Endothelial cell (in vitro differentiated cells): ENCODE measurements at regions not wholly inside any gene's neighbourhood (a gene's known extent, or its start where the extent isn't known, plus 50 kb on each side); places are given as distances from the start of the nearest gene placed in this dataset.

Experiments used
- DNase-seq: peaks from one replicate; pipeline ENCODE4 v3.0.0; 2021; ENCODE audit warnings: low spot score
- H3K27ac Mint-ChIP-seq: one replicate; pipeline ENCODE4 v1.8.0; 2021; ENCODE audit warnings: mixed read lengths, inconsistent platforms; ENCODE audit not compliant: unreplicated experiment
- H3K27me3 Mint-ChIP-seq: one replicate; pipeline ENCODE4 v1.8.0; 2021; ENCODE audit warnings: mild to moderate bottlenecking, moderate library complexity, mixed read lengths, inconsistent platforms; ENCODE audit not compliant: unreplicated experiment
- H3K36me3 Mint-ChIP-seq: one replicate; pipeline ENCODE4 v1.8.0; 2021; ENCODE audit warnings: mild to moderate bottlenecking, low read depth, mixed read lengths, inconsistent platforms; ENCODE audit not compliant: unreplicated experiment
- H3K4me1 Mint-ChIP-seq: one replicate; pipeline ENCODE4 v1.8.0; 2021; ENCODE audit warnings: mild to moderate bottlenecking, mixed read lengths, inconsistent platforms; ENCODE audit not compliant: unreplicated experiment
- H3K4me3 Mint-ChIP-seq: one replicate; pipeline ENCODE4 v1.8.0; 2021; ENCODE audit warnings: mild to moderate bottlenecking, mixed read lengths, inconsistent platforms; ENCODE audit not compliant: unreplicated experiment
- H3K9me3 Mint-ChIP-seq: one replicate; pipeline ENCODE4 v1.8.0; 2021; ENCODE audit warnings: mixed read lengths, inconsistent platforms; ENCODE audit not compliant: unreplicated experiment
- TF ChIP-seq, protein P1 (sequence below): fragments of 200-600 bp; sonication (generic); IDR thresholded peaks from one replicate; pipeline ENCODE4 v1.5.0; 2021; ENCODE audit warnings: antibody characterized with exemption; ENCODE audit not compliant: unreplicated experiment

DNA sequence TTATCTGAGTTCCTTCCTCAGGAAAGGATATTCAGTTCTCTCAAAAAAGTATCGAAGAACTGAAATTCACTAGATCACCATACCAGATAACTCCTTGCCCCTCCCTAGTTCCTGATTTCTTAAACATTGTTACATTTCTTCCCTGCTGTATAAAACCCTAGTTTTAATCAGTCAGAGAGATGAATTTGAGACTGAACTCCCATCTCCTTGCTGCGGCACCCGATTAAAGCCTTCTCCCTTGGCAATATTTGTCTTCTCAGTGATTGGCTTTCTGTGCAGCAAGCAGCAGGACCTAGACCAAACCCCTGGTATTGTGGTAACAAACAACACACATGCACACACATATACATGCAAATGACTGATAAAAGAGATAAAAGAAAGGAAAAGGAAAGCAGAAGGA lies 1364.6 kb upstream of the GJE1 start:
- Mint-ChIP-seq H3K9me3 (peaks cover 12% of the 10 kb centered on the region), H3K27me3 (no peaks in the 10 kb centered on the region), H3K27ac (no peak overlapping the region), H3K4me1 (no peaks in the 10 kb centered on the region), H3K4me3 (no peak overlapping the region), H3K36me3 (peaks cover 11% of the 10 kb centered on the region)
- DNase-seq, result no peak
- TF ChIP-seq, protein P1, sequence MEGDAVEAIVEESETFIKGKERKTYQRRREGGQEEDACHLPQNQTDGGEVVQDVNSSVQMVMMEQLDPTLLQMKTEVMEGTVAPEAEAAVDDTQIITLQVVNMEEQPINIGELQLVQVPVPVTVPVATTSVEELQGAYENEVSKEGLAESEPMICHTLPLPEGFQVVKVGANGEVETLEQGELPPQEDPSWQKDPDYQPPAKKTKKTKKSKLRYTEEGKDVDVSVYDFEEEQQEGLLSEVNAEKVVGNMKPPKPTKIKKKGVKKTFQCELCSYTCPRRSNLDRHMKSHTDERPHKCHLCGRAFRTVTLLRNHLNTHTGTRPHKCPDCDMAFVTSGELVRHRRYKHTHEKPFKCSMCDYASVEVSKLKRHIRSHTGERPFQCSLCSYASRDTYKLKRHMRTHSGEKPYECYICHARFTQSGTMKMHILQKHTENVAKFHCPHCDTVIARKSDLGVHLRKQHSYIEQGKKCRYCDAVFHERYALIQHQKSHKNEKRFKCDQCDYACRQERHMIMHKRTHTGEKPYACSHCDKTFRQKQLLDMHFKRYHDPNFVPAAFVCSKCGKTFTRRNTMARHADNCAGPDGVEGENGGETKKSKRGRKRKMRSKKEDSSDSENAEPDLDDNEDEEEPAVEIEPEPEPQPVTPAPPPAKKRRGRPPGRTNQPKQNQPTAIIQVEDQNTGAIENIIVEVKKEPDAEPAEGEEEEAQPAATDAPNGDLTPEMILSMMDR, result no peak

DNA sequence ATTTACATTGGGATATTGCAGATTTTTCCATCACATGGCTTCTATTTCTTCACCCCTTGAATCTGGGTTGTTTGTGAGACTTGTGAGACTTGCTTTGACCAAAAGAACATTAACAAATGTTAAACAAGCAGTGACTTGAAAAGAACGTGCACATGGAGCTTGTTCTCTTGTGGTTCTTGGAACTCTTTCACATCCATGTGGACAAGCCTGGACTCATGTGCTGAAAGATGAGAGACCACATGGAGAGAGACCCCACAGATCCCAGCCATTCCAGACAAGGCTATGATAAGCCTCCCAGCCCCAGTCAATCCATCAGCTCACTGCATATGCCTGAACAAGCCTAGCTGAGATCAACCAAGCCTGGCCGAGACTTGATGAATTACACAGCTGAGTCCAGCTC lies 1365.7 kb upstream of the GJE1 start:
- H3K4me3 Mint-ChIP-seq, result no peak overlapping the region
- peaks cover 11% of the 10 kb centered on the region for H3K36me3 Mint-ChIP-seq
- H3K9me3 Mint-ChIP-seq, result peaks cover 11% of the 10 kb centered on the region
- TF ChIP-seq, protein P1, result no peak
- DNase-seq, result no peak
- no peaks in the 10 kb centered on the region for H3K27me3 Mint-ChIP-seq
- no peaks in the 10 kb centered on the region for H3K4me1 Mint-ChIP-seq
- no peak overlapping the region for H3K27ac Mint-ChIP-seq

DNA sequence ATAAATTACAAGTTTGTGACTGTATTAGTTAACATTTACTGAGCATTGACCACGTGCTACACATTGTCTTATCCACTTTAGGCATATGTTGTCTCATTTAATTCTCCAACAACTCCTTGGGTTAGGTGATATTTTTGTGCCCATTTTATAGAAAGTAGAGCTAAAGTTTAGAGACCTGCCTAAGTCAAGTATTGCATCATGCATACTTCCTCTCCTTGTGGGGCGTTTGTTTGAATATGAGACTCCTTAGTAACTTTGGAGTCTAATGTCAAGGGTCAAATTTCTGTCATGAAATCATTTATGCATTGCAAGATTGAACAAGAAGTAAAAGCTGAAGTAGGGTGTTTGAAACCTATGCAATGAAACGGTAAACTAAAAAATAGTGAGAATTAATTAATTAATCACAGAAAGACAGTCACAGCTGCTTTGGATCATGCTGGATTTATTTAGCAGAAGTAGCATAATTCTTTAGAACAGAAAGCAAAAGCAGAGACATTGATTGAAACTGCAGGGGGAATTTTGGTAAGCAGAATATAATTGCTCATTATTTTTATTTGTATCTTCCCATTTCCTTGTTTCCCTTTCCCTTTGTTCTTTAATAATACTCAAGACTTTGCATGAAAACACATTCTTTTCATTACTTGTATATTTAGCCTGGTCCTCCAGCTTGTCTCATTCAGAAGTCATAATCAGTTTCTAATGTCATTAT lies 1374.4 kb upstream of the GJE1 start:
- DNase-seq, result no peak
- Mint-ChIP-seq H3K27me3 (no peaks in the 10 kb centered on the region), H3K9me3 (no peaks in the 10 kb centered on the region), H3K4me1 (no peaks in the 10 kb centered on the region), H3K4me3 (no peak overlapping the region), H3K27ac (no peak overlapping the region), H3K36me3 (no peaks in the 10 kb centered on the region)
- TF ChIP-seq, protein P1, result no peak

DNA sequence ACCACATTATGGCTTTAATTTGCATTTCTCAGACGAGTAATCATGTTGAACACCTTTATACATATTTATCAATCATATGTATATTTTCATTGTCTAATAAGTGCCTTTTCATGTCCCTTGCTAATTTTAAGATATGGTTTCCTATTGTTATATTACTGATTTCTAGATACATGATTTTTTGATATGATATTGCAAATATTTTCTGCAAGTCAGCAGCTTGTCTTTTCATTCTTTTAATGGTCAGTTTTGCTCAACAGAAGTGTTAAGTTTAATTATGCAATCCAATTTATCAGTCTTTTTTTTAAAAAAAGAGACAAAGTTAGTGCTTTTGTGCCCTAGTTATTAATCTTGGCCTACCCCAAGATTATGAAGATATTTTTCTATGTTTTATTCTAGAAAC lies 1377.8 kb upstream of the CITED2 start:
- no peaks in the 10 kb centered on the region for H3K9me3 Mint-ChIP-seq
- H3K4me1 Mint-ChIP-seq, result no peaks in the 10 kb centered on the region
- H3K27me3 Mint-ChIP-seq, result peaks cover 2% of the 10 kb centered on the region
- TF ChIP-seq, protein P1, result no peak
- no peak for DNase-seq
- no peak overlapping the region for H3K4me3 Mint-ChIP-seq
- H3K36me3 Mint-ChIP-seq, result no peaks in the 10 kb centered on the region
- H3K27ac Mint-ChIP-seq, result no peak overlapping the region

DNA sequence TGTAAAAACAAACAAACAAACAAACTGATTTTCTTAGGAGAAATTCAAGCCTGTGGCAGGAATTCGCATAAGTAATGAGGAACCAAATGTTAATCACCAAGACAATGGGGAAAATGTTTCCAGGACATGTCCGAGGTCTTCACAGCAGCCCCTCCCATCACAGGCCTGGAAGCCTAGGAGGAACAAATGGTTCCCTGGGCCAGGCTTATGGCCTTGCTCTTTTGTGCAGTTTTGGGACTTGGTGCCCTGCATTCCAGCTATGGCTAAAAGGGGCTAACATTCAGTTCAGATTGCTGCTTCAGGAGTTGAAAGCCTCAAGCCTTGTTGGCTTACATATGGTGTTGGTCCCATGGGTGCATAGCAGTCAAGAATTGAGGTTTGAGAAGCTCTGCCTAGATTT lies 1372.7 kb upstream of the CITED2 start:
- Mint-ChIP-seq H3K4me1 (no peaks in the 10 kb centered on the region), H3K4me3 (no peak overlapping the region), H3K27me3 (peaks cover 4% of the 10 kb centered on the region), H3K27ac (no peak overlapping the region), H3K9me3 (peaks cover 12% of the 10 kb centered on the region), H3K36me3 (peaks cover 7% of the 10 kb centered on the region)
- TF ChIP-seq, protein P1, result no peak
- no peak for DNase-seq
